GM23248 (cell line): ENCODE measurements at regions not wholly inside any gene's neighbourhood (a gene's known extent, or its start where the extent isn't known, plus 50 kb on each side); places are given as distances from the start of the nearest gene placed in this dataset.

Experiments
- EZH2 ChIP-seq: fragments of 200-600 bp; sonication (generic); IDR thresholded peaks from 2 replicates; pipeline ENCODE4 v1.6.1; 2018; ENCODE audit warnings: antibody characterized with exemption, mild to moderate bottlenecking; ENCODE audit not compliant: insufficient read depth, poor library complexity, severe bottlenecking
- EZH2phosphoT487 ChIP-seq: fragments of 200-600 bp; sonication (generic); IDR thresholded peaks from 2 replicates; pipeline ENCODE4 v1.6.1; 2018; ENCODE audit warnings: antibody characterized with exemption, moderate library complexity, mild to moderate bottlenecking, low read depth; ENCODE audit not compliant: insufficient read depth

DNA sequence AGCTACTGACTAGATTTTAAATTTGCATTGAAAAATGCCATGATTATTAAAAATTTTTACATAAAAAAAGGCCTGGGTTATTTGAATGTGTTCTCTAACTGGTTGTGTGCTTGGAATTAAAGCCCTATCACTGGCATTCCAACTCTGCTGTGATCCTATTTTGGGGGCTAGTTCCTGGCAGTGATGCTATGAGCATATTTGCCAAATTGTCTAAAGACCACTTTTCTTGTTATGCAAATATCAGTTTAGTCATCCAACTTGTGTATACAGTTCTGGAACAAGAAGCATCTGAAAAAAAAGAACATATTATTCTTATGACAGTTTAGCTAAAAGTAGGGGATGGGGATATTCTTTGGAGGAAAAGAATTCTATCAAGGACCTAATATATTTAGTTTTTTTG, 243.4 kb upstream of the ZNF717 start:
- TF ChIP-seq EZH2 (no peak), EZH2phosphoT487 (no peak)
